Keratinocyte (primary cell): ENCODE measurements at regions not wholly inside any gene's neighbourhood (a gene's known extent, or its start where the extent isn't known, plus 50 kb on each side); places are given as distances from the start of the nearest gene placed in this dataset.

ENCODE experiments used
- DNase-seq: peaks from one replicate; pipeline ENCODE4 v3.0.0-alpha.2; 2011; ENCODE audit warnings: low read depth, missing footprints, low spot score
- FAIRE-seq: peaks from 2 replicates; lab custom pipeline; 2011; peaks lifted over from hg19 to GRCh38; lab: Jason Lieb, UNC
- H2AFZ ChIP-seq: 2 replicates; pipeline ENCODE4 v1.6.0; 2012; ENCODE audit warnings: low read length, control low read depth, inconsistent platforms; ENCODE audit not compliant: control insufficient read depth
- H3K27ac ChIP-seq: 2 replicates; pipeline ENCODE4 v1.5.1; 2011; ENCODE audit warnings: low read length; ENCODE audit not compliant: control insufficient read depth, insufficient read depth
- H3K27me3 ChIP-seq: 3 replicates; pipeline ENCODE4 v1.6.0; 2011; ENCODE audit warnings: low read length; ENCODE audit not compliant: control insufficient read depth, insufficient read depth; ENCODE audit errors: extremely low read depth
- H3K36me3 ChIP-seq, 2 experiments: 2 replicates in 1 of 2; 3 replicates in 1 of 2; pipeline ENCODE4 v1.5.1; 2011; ENCODE audit warnings: low read length in 2 of 2, mild to moderate bottlenecking in 1 of 2; ENCODE audit not compliant: control insufficient read depth in 2 of 2, insufficient read depth in 2 of 2; ENCODE audit errors: extremely low read depth in 1 of 2
- H3K4me1 ChIP-seq: 3 replicates; pipeline ENCODE4 v1.5.1; 2011; ENCODE audit warnings: low read length; ENCODE audit not compliant: control insufficient read depth, insufficient read depth; ENCODE audit errors: extremely low read depth
- H3K4me2 ChIP-seq: 3 replicates; pipeline ENCODE4 v1.6.0; 2011; ENCODE audit warnings: low read depth, low read length; ENCODE audit not compliant: control insufficient read depth, insufficient read depth; ENCODE audit errors: extremely low read depth
- H3K4me3 ChIP-seq, 3 experiments: fragments of 200-600 bp in 1 of 3; sonication (generic) in 1 of 3; 2 replicates in 2 of 3; 3 replicates in 1 of 3; pipeline ENCODE4 v1.5.1; 2011 to 2016; ENCODE audit warnings: low read length in 3 of 3, mild to moderate bottlenecking in 3 of 3, control low read depth in 2 of 3, inconsistent platforms in 1 of 3, low read depth in 1 of 3, mixed read lengths in 1 of 3, mixed run types in 1 of 3, moderate library complexity in 1 of 3; ENCODE audit not compliant: control insufficient read depth in 2 of 3, insufficient read depth in 2 of 3; ENCODE audit errors: extremely low read depth in 1 of 3
- H3K79me2 ChIP-seq: 2 replicates; pipeline ENCODE4 v1.6.0; 2012; ENCODE audit warnings: low read length; ENCODE audit not compliant: control insufficient read depth, insufficient read depth
- H3K9ac ChIP-seq: 3 replicates; pipeline ENCODE4 v1.6.0; 2011; ENCODE audit warnings: low read length; ENCODE audit not compliant: control insufficient read depth, insufficient read depth; ENCODE audit errors: extremely low read depth
- H3K9me1 ChIP-seq: 3 replicates; pipeline ENCODE4 v1.6.0; 2011; ENCODE audit warnings: low read length; ENCODE audit not compliant: control insufficient read depth, insufficient read depth; ENCODE audit errors: extremely low read depth
- H3K9me3 ChIP-seq: 2 replicates; pipeline ENCODE4 v1.5.1; 2012; ENCODE audit warnings: low read depth, low read length; ENCODE audit not compliant: control insufficient read depth
- H4K20me1 ChIP-seq: 3 replicates; pipeline ENCODE4 v1.6.0; 2011; ENCODE audit warnings: low read length; ENCODE audit not compliant: control insufficient read depth, insufficient read depth; ENCODE audit errors: extremely low read depth
- EZH2 ChIP-seq: IDR thresholded peaks from one replicate; pipeline ENCODE4 v1.6.1; 2012; ENCODE audit warnings: inconsistent platforms, mild to moderate bottlenecking, low read length, moderate library complexity
- dilution Hi-C: fragments of 300-500 bp; cut with MboI; formaldehyde crosslinking; loops from one replicate; pipeline ENCODE4 v1.7.0; 2020; ENCODE audit warnings: low sequenced_read_pairs; ENCODE audit not compliant: extremely low pct_ligation_motif_present
- TF ChIP-seq, protein P1 (sequence below), 3 experiments: IDR thresholded peaks in 1 of 3; conservative IDR thresholded peaks in 1 of 3; optimal IDR thresholded peaks in 1 of 3; 2 replicates in 2 of 3; 3 replicates in 1 of 3; pipeline versions ENCODE3 to v1.5.1; 2011; ENCODE audit warnings: low read length in 3 of 3, mild to moderate bottlenecking in 3 of 3, moderate library complexity in 2 of 3, control low read depth in 1 of 3, inconsistent platforms in 1 of 3; ENCODE audit not compliant: insufficient read depth in 2 of 3; ENCODE audit errors: extremely low read depth in 1 of 3

DNA sequence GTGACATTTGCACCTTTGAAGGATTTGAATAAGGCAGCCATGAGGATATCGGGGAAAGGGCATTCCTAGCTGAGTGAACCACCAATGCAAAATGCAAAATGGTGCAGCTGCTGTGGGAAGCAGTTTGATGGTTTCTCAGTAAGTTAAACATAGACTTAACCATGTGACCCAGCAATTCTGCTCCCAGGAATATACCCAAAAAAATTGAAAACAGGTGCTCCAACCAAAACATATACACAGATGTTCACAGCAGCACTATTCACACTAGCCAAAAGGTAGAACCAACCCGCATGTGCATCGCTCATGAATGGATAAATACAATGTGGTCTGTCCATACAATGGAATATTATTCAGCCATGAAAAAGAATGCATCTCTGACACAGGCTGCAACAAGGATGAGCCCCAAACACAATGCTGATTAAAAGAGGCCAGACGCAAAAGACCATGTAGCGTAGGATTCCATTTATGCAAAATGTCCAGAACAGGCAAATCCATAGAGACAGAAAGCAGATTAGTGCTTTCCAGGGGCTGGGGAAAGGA is 215.0 kb upstream of the MYL2 start:
- no peaks in the 10 kb centered on the region for H3K9me3 ChIP-seq
- H3K36me3 ChIP-seq: no peaks in the 10 kb centered on the region
- FAIRE-seq: no peak
- TF ChIP-seq, protein P1, sequence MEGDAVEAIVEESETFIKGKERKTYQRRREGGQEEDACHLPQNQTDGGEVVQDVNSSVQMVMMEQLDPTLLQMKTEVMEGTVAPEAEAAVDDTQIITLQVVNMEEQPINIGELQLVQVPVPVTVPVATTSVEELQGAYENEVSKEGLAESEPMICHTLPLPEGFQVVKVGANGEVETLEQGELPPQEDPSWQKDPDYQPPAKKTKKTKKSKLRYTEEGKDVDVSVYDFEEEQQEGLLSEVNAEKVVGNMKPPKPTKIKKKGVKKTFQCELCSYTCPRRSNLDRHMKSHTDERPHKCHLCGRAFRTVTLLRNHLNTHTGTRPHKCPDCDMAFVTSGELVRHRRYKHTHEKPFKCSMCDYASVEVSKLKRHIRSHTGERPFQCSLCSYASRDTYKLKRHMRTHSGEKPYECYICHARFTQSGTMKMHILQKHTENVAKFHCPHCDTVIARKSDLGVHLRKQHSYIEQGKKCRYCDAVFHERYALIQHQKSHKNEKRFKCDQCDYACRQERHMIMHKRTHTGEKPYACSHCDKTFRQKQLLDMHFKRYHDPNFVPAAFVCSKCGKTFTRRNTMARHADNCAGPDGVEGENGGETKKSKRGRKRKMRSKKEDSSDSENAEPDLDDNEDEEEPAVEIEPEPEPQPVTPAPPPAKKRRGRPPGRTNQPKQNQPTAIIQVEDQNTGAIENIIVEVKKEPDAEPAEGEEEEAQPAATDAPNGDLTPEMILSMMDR (optimal IDR thresholded peaks at IDR 0.05 in 1 of 3, IDR thresholded peaks at IDR 0.05 in 1 of 3, conservative IDR thresholded peaks at IDR 0.05 in 1 of 3; ENCODE audit: extremely low read depth in 1 of 3, insufficient read depth in 2 of 3, low read length in 3 of 3): no peak
- TF ChIP-seq EZH2: no peak
- no peaks in the 10 kb centered on the region for H3K27me3 ChIP-seq
- H3K9ac ChIP-seq: no peak overlapping the region
- H3K27ac ChIP-seq: no peak overlapping the region
- H2AFZ ChIP-seq: no peak overlapping the region
- no peaks in the 10 kb centered on the region for H4K20me1 ChIP-seq
- dilution Hi-C loops: no loop called here
- H3K4me1 ChIP-seq: no peaks in the 10 kb centered on the region
- no peaks in the 10 kb centered on the region for H3K9me1 ChIP-seq
- no peaks in the 10 kb centered on the region for H3K79me2 ChIP-seq
- no peak overlapping the region for H3K4me2 ChIP-seq
- no peak overlapping the region for H3K4me3 ChIP-seq
- no peak for DNase-seq

DNA sequence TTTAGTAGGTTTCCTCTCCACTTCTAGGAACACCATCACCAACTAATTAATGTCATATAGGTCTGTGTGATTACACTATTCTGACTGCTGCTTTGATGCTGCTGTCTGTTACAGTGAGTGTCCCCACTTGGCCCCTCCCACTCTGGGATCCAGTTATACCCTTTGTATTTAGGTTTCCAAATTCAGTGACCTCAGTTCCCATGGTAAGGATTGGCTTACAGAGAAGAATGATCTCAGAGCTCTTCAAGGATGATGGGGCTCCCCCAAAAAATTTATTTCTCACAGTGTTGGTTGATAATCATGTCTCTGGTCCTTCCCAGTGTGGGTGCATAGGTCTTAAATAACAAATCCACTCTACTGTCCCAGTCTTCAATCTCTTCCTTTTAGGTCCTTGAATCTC is 210.0 kb upstream of the MYL2 start:
- TF ChIP-seq EZH2: no peak
- TF ChIP-seq, protein P1 (optimal IDR thresholded peaks at IDR 0.05 in 1 of 3, IDR thresholded peaks at IDR 0.05 in 1 of 3, conservative IDR thresholded peaks at IDR 0.05 in 1 of 3; ENCODE audit: extremely low read depth in 1 of 3, insufficient read depth in 2 of 3, low read length in 3 of 3): no peak
- Histone ChIP-seq H3K4me2 (no peak overlapping the region), H3K9me3 (no peaks in the 10 kb centered on the region), H3K27me3 (no peaks in the 10 kb centered on the region), H3K36me3 (no peaks in the 10 kb centered on the region), H3K27ac (no peak overlapping the region), H3K4me3 (no peak overlapping the region), H3K4me1 (no peaks in the 10 kb centered on the region), H3K9ac (no peak overlapping the region), H2AFZ (no peak overlapping the region), H3K9me1 (no peaks in the 10 kb centered on the region), H3K79me2 (no peaks in the 10 kb centered on the region), H4K20me1 (no peaks in the 10 kb centered on the region)
- dilution Hi-C loops: no loop called here
- no peak for DNase-seq
- no peak for FAIRE-seq
